ENCODE measurements at regions not wholly inside any gene's neighbourhood (a gene's known extent, or its start where the extent isn't known, plus 50 kb on each side); places are given as distances from the start of the nearest gene placed in this dataset.

DNA sequence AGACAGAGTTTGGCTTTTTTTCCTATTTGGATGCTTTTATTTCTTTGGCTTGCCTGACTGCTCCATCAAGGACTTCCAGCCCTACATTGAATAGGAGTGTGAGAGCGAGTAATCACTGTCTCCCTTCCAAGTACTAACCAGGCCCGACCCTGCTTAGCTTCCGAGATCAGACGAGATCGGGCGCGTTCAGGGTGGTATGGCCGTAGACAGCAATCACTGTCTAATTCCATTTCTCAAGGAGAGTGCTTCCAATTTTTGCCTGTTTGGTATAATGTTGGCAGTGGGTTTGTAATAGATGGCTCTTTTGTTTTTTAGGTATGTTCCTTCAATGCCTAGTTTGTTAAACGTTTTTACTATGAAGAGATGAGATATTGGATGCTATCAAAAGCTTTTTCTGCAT, 125.0 kb upstream of the PEX5L start:
- no peaks in the 10 kb centered on the region for H3K27me3 ChIP-seq (ENCODE audit: control insufficient read depth, insufficient read depth, low read length)
- TF ChIP-seq, protein P1, sequence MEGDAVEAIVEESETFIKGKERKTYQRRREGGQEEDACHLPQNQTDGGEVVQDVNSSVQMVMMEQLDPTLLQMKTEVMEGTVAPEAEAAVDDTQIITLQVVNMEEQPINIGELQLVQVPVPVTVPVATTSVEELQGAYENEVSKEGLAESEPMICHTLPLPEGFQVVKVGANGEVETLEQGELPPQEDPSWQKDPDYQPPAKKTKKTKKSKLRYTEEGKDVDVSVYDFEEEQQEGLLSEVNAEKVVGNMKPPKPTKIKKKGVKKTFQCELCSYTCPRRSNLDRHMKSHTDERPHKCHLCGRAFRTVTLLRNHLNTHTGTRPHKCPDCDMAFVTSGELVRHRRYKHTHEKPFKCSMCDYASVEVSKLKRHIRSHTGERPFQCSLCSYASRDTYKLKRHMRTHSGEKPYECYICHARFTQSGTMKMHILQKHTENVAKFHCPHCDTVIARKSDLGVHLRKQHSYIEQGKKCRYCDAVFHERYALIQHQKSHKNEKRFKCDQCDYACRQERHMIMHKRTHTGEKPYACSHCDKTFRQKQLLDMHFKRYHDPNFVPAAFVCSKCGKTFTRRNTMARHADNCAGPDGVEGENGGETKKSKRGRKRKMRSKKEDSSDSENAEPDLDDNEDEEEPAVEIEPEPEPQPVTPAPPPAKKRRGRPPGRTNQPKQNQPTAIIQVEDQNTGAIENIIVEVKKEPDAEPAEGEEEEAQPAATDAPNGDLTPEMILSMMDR (IDR thresholded peaks at IDR 0.05; ENCODE audit: low read depth, low read length): no peak
- H3K27ac ChIP-seq (ENCODE audit: low read depth, low read length): no peak overlapping the region
- no peak for DNase-seq (ENCODE audit: low read depth, low spot score)
- no peak overlapping the region for H3K4me3 ChIP-seq (ENCODE audit: low read depth, low read length)
- CTCF ChIA-PET: no interaction called here
- H3K9me3 ChIP-seq (ENCODE audit: control insufficient read depth, insufficient read depth, low read length): no peaks in the 10 kb centered on the region
- POLR2A ChIA-PET: no interaction called here

GRCh38 chr3:180175572-180175971, 138.8 kb upstream of the PEX5L start:
- Histone ChIP-seq H3K4me3 (ENCODE audit: low read depth, low read length) (no peak overlapping the region), H3K9me3 (ENCODE audit: control insufficient read depth, insufficient read depth, low read length) (no peaks in the 10 kb centered on the region), H3K27me3 (ENCODE audit: control insufficient read depth, insufficient read depth, low read length) (no peaks in the 10 kb centered on the region), H3K27ac (ENCODE audit: low read depth, low read length) (no peak overlapping the region)
- DNase-seq (ENCODE audit: low read depth, low spot score): no peak
- TF ChIP-seq, protein P1 (IDR thresholded peaks at IDR 0.05; ENCODE audit: low read depth, low read length): no peak
- ChIA-PET CTCF (no interaction called here), POLR2A (no interaction called here)

DNA sequence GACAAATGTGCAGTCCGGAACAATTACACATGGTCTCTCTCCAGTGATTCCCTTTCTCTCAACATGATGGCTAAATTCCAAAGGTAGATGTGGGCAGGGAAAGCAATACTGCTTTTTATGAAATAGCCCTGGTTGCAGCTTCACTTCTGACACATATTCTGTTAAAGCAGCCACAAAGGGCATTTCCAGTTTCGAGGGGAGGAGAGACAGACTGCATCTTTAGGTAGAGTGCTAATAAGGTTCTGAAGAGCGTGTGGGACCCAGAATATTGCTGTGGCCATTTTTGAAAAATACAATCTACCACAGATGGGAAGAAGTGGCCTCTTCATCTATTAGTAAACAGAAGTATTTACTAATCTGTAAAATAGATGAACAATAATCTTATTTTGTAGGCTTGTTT, 139.3 kb upstream of the PEX5L start:
- ChIA-PET POLR2A (no interaction called here), CTCF (no interaction called here)
- no peak for DNase-seq (ENCODE audit: low read depth, low spot score)
- Histone ChIP-seq H3K9me3 (ENCODE audit: control insufficient read depth, insufficient read depth, low read length) (no peaks in the 10 kb centered on the region), H3K4me3 (ENCODE audit: low read depth, low read length) (no peak overlapping the region), H3K27ac (ENCODE audit: low read depth, low read length) (no peak overlapping the region), H3K27me3 (ENCODE audit: control insufficient read depth, insufficient read depth, low read length) (no peaks in the 10 kb centered on the region)
- TF ChIP-seq, protein P1 (IDR thresholded peaks at IDR 0.05; ENCODE audit: low read depth, low read length): no peak

DNA sequence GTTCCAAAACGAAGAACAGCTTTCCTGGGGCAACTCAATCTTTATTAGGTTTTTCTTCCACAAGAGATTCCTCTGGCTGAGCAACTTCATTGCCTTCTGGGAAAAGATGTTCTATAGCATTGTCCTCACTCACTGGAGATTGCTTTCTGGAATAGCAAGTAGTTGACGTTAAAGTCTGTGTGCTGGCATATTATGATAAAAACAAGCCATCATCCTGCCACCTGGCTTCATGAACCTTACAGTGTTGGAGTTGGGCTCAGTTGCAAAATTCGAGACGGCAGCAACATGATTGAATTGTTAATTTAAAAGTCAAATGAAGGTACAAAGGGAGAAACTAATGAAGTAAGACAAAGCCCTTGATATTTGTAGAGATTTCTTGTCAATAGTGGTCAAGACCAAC, 140.5 kb upstream of the PEX5L start:
- Histone ChIP-seq H3K27me3 (ENCODE audit: control insufficient read depth, insufficient read depth, low read length) (no peaks in the 10 kb centered on the region), H3K4me3 (ENCODE audit: low read depth, low read length) (no peak overlapping the region), H3K27ac (ENCODE audit: low read depth, low read length) (no peak overlapping the region), H3K9me3 (ENCODE audit: control insufficient read depth, insufficient read depth, low read length) (no peaks in the 10 kb centered on the region)
- ChIA-PET POLR2A (no interaction called here), CTCF (no interaction called here)
- TF ChIP-seq, protein P1 (IDR thresholded peaks at IDR 0.05; ENCODE audit: low read depth, low read length): no peak
- DNase-seq (ENCODE audit: low read depth, low spot score): no peak

- Histone ChIP-seq H3K27me3 (ENCODE audit: control insufficient read depth, insufficient read depth, low read length) (no peaks in the 10 kb centered on the region), H3K4me3 (ENCODE audit: low read depth, low read length) (no peak overlapping the region), H3K9me3 (ENCODE audit: control insufficient read depth, insufficient read depth, low read length) (no peaks in the 10 kb centered on the region), H3K27ac (ENCODE audit: low read depth, low read length) (no peak overlapping the region)
- ChIA-PET POLR2A (no interaction called here), CTCF (interaction anchor here (1.2 kb wide), 1 partner anchor 14 kb away, joined by 3 read pairs; no protein-coding TSS in a partner anchor)
- TF ChIP-seq, protein P1 (IDR thresholded peaks at IDR 0.05; ENCODE audit: low read depth, low read length): no peak
- DNase-seq (ENCODE audit: low read depth, low spot score): no peak
Observed at GRCh38 chr3:180179562-180179961, 142.8 kb upstream of the PEX5L start.
